Osteoblast (primary cell): ENCODE measurements at regions not wholly inside any gene's neighbourhood (a gene's known extent, or its start where the extent isn't known, plus 50 kb on each side); places are given as distances from the start of the nearest gene placed in this dataset.

Experiments
- DNase-seq: peaks from one replicate; pipeline ENCODE4 v3.0.0; 2011; ENCODE audit warnings: low spot score, mixed read lengths; ENCODE audit not compliant: insufficient read length; ENCODE audit errors: missing footprints
- H2AFZ ChIP-seq: 2 replicates; pipeline ENCODE4 v1.6.0; 2011; ENCODE audit warnings: mild to moderate bottlenecking, low read length
- H3K27ac ChIP-seq: 2 replicates; pipeline ENCODE4 v1.5.1; 2011; ENCODE audit warnings: mild to moderate bottlenecking, low read depth, low read length, moderate library complexity
- H3K27me3 ChIP-seq: 2 replicates; pipeline ENCODE4 v1.6.0; 2012; ENCODE audit warnings: mild to moderate bottlenecking, control low read depth, inconsistent platforms, low read length, moderate library complexity; ENCODE audit not compliant: insufficient read depth
- H3K36me3 ChIP-seq: 2 replicates; pipeline ENCODE4 v1.5.1; 2011; ENCODE audit warnings: mild to moderate bottlenecking, low read length, control low read depth, moderate library complexity; ENCODE audit not compliant: insufficient read depth
- H3K4me1 ChIP-seq: 2 replicates; pipeline ENCODE4 v1.5.1; 2011; ENCODE audit warnings: mild to moderate bottlenecking, low read length, control low read depth, moderate library complexity; ENCODE audit not compliant: insufficient read depth
- H3K4me2 ChIP-seq: 2 replicates; pipeline ENCODE4 v1.6.0; 2011; ENCODE audit warnings: mild to moderate bottlenecking, low read length; ENCODE audit not compliant: insufficient read depth
- H3K4me3 ChIP-seq: fragments of 200-600 bp; sonication (generic); 3 replicates; pipeline ENCODE4 v1.5.1; 2012; ENCODE audit warnings: mild to moderate bottlenecking, low read length, inconsistent platforms; ENCODE audit not compliant: insufficient read depth
- H3K79me2 ChIP-seq: 2 replicates; pipeline ENCODE4 v1.6.0; 2012; ENCODE audit warnings: mild to moderate bottlenecking, low read length, control low read depth, inconsistent platforms; ENCODE audit not compliant: insufficient read depth
- H3K9me3 ChIP-seq: 2 replicates; pipeline ENCODE4 v1.5.1; 2011; ENCODE audit warnings: low read depth, low read length, control low read depth
- H4K20me1 ChIP-seq: 2 replicates; pipeline ENCODE4 v1.6.0; 2012; ENCODE audit warnings: mild to moderate bottlenecking, low read length, control low read depth; ENCODE audit not compliant: insufficient read depth
- CTCF ChIP-seq: IDR thresholded peaks from 2 replicates; pipeline ENCODE4 v1.5.1; 2011; ENCODE audit warnings: mild to moderate bottlenecking, low read depth, low read length, moderate library complexity; ENCODE audit errors: extremely low read depth

GRCh38 chr11:71117311-71117710 is 135.1 kb downstream of the SHANK2 start:
- Histone ChIP-seq H3K27me3 (peaks cover 9% of the 10 kb centered on the region), H3K9me3 (no peaks in the 10 kb centered on the region)

GRCh38 chr11:71116693-71117040 is 135.7 kb downstream of the SHANK2 start:
- Histone ChIP-seq H3K79me2 (no peaks in the 10 kb centered on the region), H2AFZ (no peak overlapping the region), H3K4me3 (no peak overlapping the region), H4K20me1 (peaks cover 2% of the 10 kb centered on the region), H3K27ac (no peak overlapping the region), H3K4me1 (no peaks in the 10 kb centered on the region), H3K27me3 (peaks cover 9% of the 10 kb centered on the region), H3K9me3 (no peaks in the 10 kb centered on the region), H3K36me3 (no peaks in the 10 kb centered on the region), H3K4me2 (no peak overlapping the region)
- no peak for TF ChIP-seq CTCF
- DNase-seq: no peak

More at GRCh38 chr11:71117311-71117710, 135.1 kb downstream of the SHANK2 start:
- Histone ChIP-seq H4K20me1 (peaks cover 2% of the 10 kb centered on the region), H2AFZ (no peak overlapping the region), H3K36me3 (no peaks in the 10 kb centered on the region), H3K4me2 (no peak overlapping the region), H3K4me3 (no peak overlapping the region), H3K4me1 (no peaks in the 10 kb centered on the region), H3K79me2 (no peaks in the 10 kb centered on the region), H3K27ac (no peak overlapping the region)
- TF ChIP-seq CTCF: no peak
- no peak for DNase-seq

- Histone ChIP-seq H3K27me3 (peaks cover 14% of the 10 kb centered on the region), H3K4me2 (no peak overlapping the region), H3K79me2 (no peaks in the 10 kb centered on the region), H2AFZ (no peak overlapping the region), H3K9me3 (no peaks in the 10 kb centered on the region), H3K4me3 (no peak overlapping the region), H4K20me1 (peaks cover 2% of the 10 kb centered on the region), H3K27ac (no peak overlapping the region), H3K4me1 (no peaks in the 10 kb centered on the region), H3K36me3 (no peaks in the 10 kb centered on the region)
- no peak for DNase-seq
- TF ChIP-seq CTCF: no peak
Measured at GRCh38 chr11:71115770-71116692, 136.3 kb downstream of the SHANK2 start.

DNA sequence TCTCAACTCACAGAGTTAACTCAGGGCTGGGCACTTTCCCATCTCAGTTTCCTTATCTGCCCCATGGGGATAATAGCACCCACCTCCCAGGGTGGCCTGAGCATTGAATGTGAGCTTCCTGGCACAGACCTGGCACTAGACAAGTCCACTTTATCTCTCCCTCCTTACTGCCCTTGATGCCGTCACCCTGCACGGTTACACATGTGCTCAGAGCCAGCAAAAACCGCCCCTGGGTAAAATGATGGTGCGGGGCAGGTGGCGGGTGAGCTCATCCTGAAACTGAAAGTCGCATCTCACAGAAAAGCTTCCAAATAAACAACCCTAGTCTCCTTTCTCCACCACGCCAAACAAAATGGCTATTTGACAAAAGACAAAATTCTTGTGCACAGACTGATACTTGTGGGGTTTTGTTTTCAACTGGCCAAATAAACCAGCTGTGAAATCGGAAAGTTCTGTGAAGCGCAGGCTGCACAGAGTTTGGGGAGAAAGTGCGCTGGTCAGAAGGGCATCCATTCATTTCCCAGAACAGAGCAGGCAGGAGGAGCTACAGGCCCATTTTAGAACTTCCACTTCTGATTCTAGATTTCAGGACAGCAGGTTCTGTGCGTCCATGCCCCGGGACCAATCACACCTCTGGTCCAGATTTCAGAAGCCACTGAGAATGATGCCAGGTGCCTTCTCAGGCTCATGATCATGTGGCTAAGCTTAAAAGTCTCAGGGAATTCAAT is 138.1 kb downstream of the SHANK2 start:
- H3K4me3 ChIP-seq: no peak overlapping the region
- H3K4me2 ChIP-seq: no peak overlapping the region
- H3K79me2 ChIP-seq: no peaks in the 10 kb centered on the region
- H2AFZ ChIP-seq: no peak overlapping the region
- TF ChIP-seq CTCF: no peak
- no peak overlapping the region for H3K27ac ChIP-seq
- H3K27me3 ChIP-seq: peaks cover 9% of the 10 kb centered on the region
- H3K4me1 ChIP-seq: no peaks in the 10 kb centered on the region
- H3K36me3 ChIP-seq: no peaks in the 10 kb centered on the region
- DNase-seq: no peak
- H3K9me3 ChIP-seq: no peaks in the 10 kb centered on the region
- H4K20me1 ChIP-seq: peaks cover 2% of the 10 kb centered on the region
